GM21381 (cell line): ENCODE measurements at regions not wholly inside any gene's neighbourhood (a gene's known extent, or its start where the extent isn't known, plus 50 kb on each side); places are given as distances from the start of the nearest gene placed in this dataset.

Experiments
- ATAC-seq: cut with Tn5 transposase; IDR thresholded peaks from one replicate; pipeline ENCODE4 v1.9.1; 2021; ENCODE audit warnings: mild to moderate bottlenecking, moderate library complexity; ENCODE audit not compliant: unreplicated experiment

GRCh38 chr10:29925771-29926692 is 133.4 kb downstream of the JCAD start:
- ATAC-seq = no peak

- ATAC-seq = no peak
Observed at GRCh38 chr10:29924436-29924835, 134.9 kb downstream of the JCAD start.

DNA sequence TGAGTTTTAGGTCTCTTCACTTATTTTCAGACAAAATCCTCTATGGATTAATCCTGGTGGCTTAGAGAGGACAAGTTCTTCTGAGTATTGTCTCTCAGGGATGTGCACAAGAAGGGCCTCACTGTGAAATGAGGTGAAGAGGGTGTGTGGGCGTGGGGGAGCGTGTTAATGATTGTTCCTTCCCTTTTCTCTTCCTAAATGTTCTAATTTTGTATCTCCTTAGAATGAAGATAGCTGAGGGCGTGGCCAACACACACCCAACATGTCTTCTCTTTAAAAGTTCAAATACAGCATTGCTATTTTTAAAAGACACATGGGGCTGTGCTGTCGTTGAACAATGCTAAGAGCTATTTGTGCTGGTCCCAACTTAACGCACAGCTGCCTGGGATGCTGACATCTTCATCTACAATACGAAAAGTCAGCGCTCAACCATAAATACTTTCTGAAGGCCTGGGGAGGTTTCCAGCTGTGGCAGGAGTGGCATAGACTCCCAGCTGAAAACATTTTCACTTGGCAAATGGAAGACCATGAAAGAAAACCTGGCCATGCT is 135.9 kb downstream of the JCAD start:
- ATAC-seq = no peak

- no peak for ATAC-seq
Observed at GRCh38 chr10:29922892-29923291, 136.5 kb downstream of the JCAD start.

DNA sequence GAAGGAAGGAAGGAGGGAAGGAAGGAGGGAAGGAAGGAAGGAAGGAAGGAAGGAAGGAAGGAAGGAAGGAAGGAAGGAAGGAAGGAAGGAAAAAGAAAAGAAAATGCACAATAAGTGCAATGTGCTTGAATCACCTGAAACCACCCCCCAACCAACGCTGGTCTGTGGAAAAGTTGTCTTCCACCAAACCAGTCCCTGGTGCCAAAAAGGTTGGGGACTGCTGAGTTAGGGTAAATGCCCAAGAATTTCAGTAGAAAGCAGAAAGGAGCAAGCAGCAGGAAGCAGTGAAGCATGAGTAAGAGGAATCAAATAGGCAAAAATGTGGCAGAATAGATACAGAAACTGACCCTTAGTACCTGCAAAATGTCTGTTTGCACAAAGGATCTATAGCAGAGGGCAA is 137.2 kb downstream of the JCAD start:
- ATAC-seq = no peak

GRCh38 chr10:29921071-29921446 is 138.3 kb downstream of the JCAD start:
- no peak for ATAC-seq

DNA sequence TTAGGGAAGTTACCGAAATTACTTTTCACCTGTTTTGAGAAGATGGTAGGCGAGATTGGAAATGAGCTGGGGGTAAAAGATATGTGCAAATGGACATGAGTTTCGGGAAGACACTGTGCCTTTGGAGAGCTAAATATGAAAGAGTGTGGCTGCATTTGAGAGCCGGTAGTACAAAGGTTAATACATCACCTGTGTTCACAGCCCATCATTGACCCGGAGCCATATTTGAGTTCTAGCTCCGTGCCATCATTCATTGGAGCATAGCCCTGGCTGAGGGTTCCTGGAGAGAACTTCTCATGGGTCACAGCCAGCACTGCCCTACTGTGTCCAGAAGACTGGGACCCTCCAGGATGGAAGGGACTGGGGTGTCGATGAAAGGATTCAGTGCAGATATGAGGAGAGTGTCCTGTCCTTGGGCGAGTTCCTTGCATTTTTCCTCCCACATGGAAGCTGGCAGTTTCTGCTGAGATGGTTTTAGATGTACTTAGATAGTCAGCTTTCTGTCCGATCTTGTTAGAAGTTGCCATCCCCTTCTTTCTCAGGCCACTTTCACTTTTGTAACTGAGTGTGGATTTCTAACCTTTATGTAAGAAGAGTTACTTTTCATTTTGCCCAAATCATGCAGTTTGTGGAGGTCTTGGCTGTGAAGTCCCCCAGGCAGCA is 138.8 kb downstream of the JCAD start:
- ATAC-seq = no peak

- ATAC-seq = no peak
Observed at GRCh38 chr10:29918623-29919400, 140.6 kb downstream of the JCAD start.

DNA sequence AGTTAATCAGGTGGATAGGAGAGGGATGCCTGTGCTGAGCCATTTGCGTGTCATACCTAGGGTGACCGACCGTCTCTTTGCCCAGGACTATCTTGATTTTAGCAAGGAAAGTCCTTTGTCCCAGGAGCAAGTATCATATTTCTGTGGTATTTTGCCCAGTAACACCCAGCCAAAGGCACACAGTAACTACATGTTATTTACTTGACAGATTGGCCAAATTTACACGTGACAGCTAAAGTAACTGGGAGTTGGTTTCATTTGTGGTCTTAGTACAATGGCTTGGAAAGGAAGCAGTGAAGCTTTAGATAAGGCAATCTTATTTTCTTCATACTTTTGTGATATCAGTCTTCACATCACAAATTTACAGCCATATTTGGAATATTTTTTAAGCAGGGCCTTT is 142.1 kb downstream of the JCAD start:
- ATAC-seq = no peak

- no peak for ATAC-seq
Observed at GRCh38 chr10:29916669-29917068, 142.7 kb downstream of the JCAD start.

GRCh38 chr10:29914986-29915785 is 144.2 kb downstream of the JCAD start:
- ATAC-seq = no peak

- ATAC-seq = no peak
Observed at GRCh38 chr10:29908962-29909361, 150.4 kb downstream of the JCAD start.

- ATAC-seq = no peak
Observed at GRCh38 chr10:29900865-29901264, 158.5 kb downstream of the JCAD start.

DNA sequence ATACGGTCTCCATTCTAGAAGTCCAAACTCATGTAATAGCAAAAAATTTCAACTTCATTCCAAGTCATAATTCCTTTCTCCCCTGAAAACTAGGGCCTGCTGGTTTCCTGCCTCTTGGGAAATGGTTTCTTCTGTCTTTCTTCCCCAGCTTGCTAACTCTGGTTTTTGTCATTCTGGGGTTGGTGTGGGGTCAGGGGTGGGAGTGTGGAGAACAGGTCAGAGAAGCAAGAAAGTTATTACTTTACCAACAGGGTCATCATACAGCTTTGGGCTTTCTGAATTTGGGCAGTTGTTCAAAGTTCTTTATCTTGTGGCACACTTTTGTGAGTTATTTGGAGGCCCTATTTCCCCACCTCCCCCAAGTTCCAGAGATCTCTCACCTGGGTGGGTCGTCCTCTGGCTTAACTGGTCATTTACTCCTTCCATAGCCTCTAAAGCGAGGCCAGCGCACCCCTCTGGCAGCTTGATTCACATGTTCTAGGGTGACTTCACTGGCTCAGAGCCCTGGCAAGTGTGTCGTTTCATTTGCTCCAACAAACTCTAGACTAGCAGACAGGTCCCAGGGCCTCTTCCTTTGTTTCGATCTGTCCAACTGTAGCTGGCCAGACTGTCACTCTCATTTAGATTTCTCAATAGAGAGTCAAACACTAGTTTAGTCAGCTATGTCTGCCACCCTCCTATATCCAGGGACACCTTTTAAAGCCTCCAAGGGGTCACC is 161.2 kb downstream of the JCAD start:
- ATAC-seq = no peak

DNA sequence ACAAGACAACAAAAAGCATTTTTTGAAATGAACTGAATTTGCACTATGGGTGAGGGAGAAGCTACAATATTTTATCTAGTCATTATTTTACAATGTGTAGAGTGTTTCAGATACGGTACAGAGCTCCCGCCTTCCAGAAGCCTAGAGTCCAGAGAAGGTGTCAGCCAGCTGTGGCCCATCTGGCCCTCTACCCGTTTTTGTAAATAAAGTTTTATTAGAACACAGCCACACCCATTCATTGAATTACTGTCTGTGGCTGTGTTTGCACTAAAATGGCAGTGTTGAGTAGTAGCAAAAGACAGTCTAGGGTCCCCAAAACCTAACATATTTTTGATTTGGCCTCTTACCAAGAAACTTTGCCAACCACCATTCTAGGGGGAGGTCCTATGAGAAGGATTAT is 162.0 kb downstream of the JCAD start:
- no peak for ATAC-seq

GRCh38 chr10:29896053-29896452 is 163.3 kb downstream of the JCAD start:
- ATAC-seq = no peak

- no peak for ATAC-seq
Observed at GRCh38 chr10:29895456-29895855, 163.9 kb downstream of the JCAD start.

GRCh38 chr10:29888321-29888720 is 171.1 kb downstream of the JCAD start:
- no peak for ATAC-seq

DNA sequence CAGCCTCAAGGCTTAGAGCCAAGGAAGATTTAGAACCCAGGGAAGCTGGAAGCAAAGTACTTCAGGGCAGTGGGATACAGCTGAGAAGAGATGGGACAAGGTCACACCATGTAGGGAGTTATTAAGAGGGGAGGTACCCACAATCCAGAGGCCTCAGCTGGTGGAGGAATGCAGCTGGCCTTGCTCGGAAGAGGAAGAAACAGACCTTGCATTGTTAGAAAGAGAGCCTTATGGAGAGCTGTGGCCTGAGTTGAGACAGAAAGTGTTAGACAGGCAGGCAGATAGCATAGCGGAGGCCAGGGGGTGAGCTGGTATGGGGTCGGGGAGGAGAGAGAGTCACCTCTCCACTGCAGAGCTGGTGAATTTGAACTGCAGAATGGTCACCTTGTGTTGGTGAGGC is 173.1 kb downstream of the JCAD start:
- no peak for ATAC-seq

GRCh38 chr10:29883231-29883630 is 176.2 kb downstream of the JCAD start:
- ATAC-seq = no peak
